ENCODE measurements at regions not wholly inside any gene's neighbourhood (a gene's known extent, or its start where the extent isn't known, plus 50 kb on each side); places are given as distances from the start of the nearest gene placed in this dataset.

DNA sequence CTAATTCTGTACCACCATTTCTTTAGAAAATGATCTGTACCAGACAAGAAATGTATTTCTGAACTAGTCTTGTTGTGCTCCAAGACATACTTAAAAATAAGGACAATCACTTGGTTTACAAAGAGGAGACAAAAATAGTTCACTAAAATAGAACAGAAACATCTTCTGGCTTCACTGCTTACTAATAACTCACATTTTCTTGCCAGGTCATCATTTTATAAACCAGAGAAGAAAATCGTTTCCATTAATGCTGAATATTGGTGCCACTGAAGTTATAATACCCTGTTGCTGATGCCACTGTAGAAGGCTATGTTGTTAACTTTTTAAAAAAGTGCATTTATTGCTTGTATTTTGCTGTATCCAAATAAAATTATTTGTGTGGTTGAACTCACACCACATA, 94.8 kb upstream of the ZNF236 start:
- TF ChIP-seq EZH2 (IDR thresholded peaks at IDR 0.05; ENCODE audit: insufficient read depth, poor library complexity, severe bottlenecking) = no peak
- TF ChIP-seq EZH2phosphoT487 (IDR thresholded peaks at IDR 0.05; ENCODE audit: insufficient read depth, low read depth) = no peak
- Histone ChIP-seq H3K27me3 (replicated peaks; ENCODE audit: insufficient read depth) (peaks cover 15% of the 10 kb centered on the region), H3K27ac (no peak overlapping the region), H3K4me1 (ENCODE audit: insufficient read depth) (no peaks in the 10 kb centered on the region), H3K4me2 (ENCODE audit: unreplicated experiment) (no peak overlapping the region), H3K9me3 (ENCODE audit: low read depth) (no peaks in the 10 kb centered on the region), H3K9ac (no peak overlapping the region), H3K4me3 (no peak overlapping the region), H3K79me2 (ENCODE audit: insufficient read depth) (no peaks in the 10 kb centered on the region), H4K20me1 (ENCODE audit: insufficient read depth) (no peaks in the 10 kb centered on the region), H2AFZ (no peak overlapping the region), H3K36me3 (ENCODE audit: low read depth) (no peaks in the 10 kb centered on the region), H3K9me2 (ENCODE audit: insufficient read depth) (no peaks in the 10 kb centered on the region), H3F3A (ENCODE audit: insufficient read depth) (no peaks in the 10 kb centered on the region)
- DNase-seq = no peak
- in situ Hi-C loops (cut with MboI) = no loop called here
- 0 to 4% methylated on average over 1 of the region's 1 CpG for WGBS, 2 experiments (ENCODE audit: low coverage in 1 of 2, low lambda C conversion rate in 2 of 2, missing lambda C conversion rate in 2 of 2)

DNA sequence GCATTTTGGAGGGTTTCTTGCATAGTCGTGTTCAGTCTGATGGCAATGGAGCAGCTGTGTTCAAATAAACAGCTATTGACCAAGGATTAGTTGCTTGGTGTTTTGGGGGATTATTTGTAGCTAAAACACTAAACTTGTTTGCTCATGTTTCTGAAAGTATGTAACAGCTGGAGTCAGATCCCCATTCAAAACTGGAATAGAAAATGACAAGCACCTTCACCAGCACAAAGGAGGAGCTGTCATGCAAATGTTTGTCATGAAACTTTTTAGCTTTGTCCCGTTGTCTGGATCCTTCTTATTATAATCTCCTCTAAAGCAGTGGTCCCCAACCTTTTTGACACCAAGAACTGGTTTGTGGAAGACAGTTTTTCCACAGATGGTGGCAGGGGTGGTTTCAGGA, 96.9 kb upstream of the ZNF236 start:
- Histone ChIP-seq H3K36me3 (ENCODE audit: low read depth) (no peaks in the 10 kb centered on the region), H3K4me1 (ENCODE audit: insufficient read depth) (no peaks in the 10 kb centered on the region), H3K9me3 (ENCODE audit: low read depth) (no peaks in the 10 kb centered on the region), H3K79me2 (ENCODE audit: insufficient read depth) (no peaks in the 10 kb centered on the region), H3K9me2 (ENCODE audit: insufficient read depth) (no peaks in the 10 kb centered on the region), H3K27me3 (replicated peaks; ENCODE audit: insufficient read depth) (peaks cover 5% of the 10 kb centered on the region; the same call in 1 of the 2 replicates), H2AFZ (no peak overlapping the region), H3K9ac (no peak overlapping the region), H3F3A (ENCODE audit: insufficient read depth) (no peaks in the 10 kb centered on the region), H3K4me3 (no peak overlapping the region), H3K4me2 (ENCODE audit: unreplicated experiment) (no peak overlapping the region), H3K27ac (no peak overlapping the region), H4K20me1 (ENCODE audit: insufficient read depth) (no peaks in the 10 kb centered on the region)
- DNase-seq = no peak
- in situ Hi-C loops (cut with MboI) = no loop called here
- 10 to 17% methylated on average over 2 of the region's 2 CpGs for WGBS, 2 experiments (ENCODE audit: low coverage in 1 of 2, low lambda C conversion rate in 2 of 2, missing lambda C conversion rate in 2 of 2)
- no peak for TF ChIP-seq EZH2 (IDR thresholded peaks at IDR 0.05; ENCODE audit: insufficient read depth, poor library complexity, severe bottlenecking)
- TF ChIP-seq EZH2phosphoT487 (IDR thresholded peaks at IDR 0.05; ENCODE audit: insufficient read depth, low read depth) = no peak

DNA sequence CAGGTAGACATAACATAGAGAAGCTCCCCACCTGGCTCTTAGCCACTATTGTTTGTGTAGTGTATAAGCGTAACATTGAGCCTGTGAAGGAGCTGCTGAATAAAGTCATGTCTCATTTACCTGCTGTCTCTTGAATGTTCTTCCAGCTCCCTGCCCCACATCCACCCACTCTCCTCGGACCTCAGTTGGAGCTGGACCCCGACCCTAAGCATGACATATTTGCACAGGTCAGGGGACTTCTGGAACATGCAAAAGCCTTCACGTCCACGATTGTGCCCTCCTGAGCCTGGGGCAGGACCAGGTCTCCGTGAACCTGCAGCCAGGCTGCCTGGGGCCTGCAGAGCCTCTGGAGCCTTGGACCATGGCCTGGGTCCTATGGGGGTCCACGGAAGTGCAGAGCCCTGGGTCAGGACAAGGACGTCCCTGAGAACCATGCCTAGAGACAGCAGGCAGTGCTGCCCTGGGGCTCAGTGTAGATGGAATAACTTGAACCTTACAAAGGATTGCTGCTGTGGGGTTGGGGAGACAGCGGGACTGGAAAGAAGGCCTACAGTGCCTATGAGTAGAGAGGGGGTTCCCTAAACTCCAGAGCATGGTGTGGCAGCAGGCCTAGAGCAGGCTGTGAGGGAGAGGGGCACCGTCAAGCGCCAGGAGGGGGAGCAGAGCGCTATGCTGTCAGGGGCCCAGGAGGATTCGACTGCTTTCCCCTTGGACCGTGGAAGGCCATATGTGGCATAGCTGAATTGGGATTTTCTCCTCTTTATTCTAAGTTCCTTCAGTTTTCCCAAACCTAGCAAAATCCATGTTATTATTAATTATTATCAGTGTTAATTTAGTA, 99.9 kb upstream of the ZNF236 start:
- H3K4me3 ChIP-seq = no peak overlapping the region
- no peak for TF ChIP-seq EZH2 (IDR thresholded peaks at IDR 0.05; ENCODE audit: insufficient read depth, poor library complexity, severe bottlenecking)
- no peak for TF ChIP-seq EZH2phosphoT487 (IDR thresholded peaks at IDR 0.05; ENCODE audit: insufficient read depth, low read depth)
- no peak overlapping the region for H3K4me2 ChIP-seq (ENCODE audit: unreplicated experiment)
- H3K79me2 ChIP-seq (ENCODE audit: insufficient read depth) = no peaks in the 10 kb centered on the region
- no peak overlapping the region for H2AFZ ChIP-seq
- no peaks in the 10 kb centered on the region for H3K36me3 ChIP-seq (ENCODE audit: low read depth)
- H3K27ac ChIP-seq = no peak overlapping the region
- DNase-seq = no peak
- no peaks in the 10 kb centered on the region; the same call in 1 of the 2 replicates for H3K27me3 ChIP-seq (replicated peaks; ENCODE audit: insufficient read depth)
- no peak overlapping the region for H3K9ac ChIP-seq
- in situ Hi-C loops (cut with MboI) = no loop called here
- 58 to 71% methylated on average over 14 of the region's 14 CpGs for WGBS, 2 experiments (ENCODE audit: low coverage in 1 of 2, low lambda C conversion rate in 2 of 2, missing lambda C conversion rate in 2 of 2)
- H3F3A ChIP-seq (ENCODE audit: insufficient read depth) = no peaks in the 10 kb centered on the region
- H3K9me2 ChIP-seq (ENCODE audit: insufficient read depth) = no peaks in the 10 kb centered on the region
- no peaks in the 10 kb centered on the region for H3K4me1 ChIP-seq (ENCODE audit: insufficient read depth)
- no peaks in the 10 kb centered on the region for H4K20me1 ChIP-seq (ENCODE audit: insufficient read depth)
- no peaks in the 10 kb centered on the region for H3K9me3 ChIP-seq (ENCODE audit: low read depth)

DNA sequence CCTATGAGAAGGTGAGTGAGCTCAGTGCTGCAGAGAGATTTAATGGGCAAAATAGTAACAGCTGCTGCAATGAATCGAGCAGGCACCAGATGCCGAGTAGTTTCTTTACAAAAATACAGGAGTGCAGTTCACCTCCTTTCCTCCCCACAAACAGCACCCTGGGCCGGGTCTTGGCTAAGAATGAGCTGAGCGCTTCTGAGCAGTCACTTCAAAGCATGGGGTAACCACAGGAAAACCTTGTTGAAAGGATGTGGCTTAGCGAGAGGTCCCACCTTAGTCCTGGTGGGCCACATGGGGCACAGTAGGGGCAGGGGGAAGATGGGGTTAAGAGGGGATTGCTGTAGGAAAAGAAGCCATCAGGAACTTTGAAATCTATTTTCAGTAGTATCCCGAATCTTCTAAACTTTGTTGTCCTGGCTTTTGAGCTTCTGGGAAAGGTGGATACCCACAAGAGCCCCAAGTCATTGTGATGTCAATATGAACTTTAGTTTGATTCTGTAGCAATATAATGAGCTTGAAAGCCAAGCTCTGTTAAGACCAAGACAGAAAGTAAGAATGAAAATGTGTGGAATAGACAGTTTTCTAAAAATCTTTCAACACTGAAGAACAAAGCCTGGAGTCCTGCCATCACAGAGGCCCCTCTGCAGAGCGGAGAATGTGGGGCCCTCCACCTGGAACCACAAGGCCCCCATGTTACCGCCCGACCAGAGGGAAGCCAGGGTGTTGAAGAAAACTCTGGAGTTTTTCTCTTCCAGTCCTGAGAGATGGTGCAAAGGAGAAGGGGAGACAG, 101.0 kb upstream of the ZNF236 start:
- H3K27me3 ChIP-seq (replicated peaks; ENCODE audit: insufficient read depth) = no peaks in the 10 kb centered on the region; the same call in 1 of the 2 replicates
- H3K27ac ChIP-seq = no peak overlapping the region
- TF ChIP-seq EZH2phosphoT487 (IDR thresholded peaks at IDR 0.05; ENCODE audit: insufficient read depth, low read depth) = no peak
- TF ChIP-seq EZH2 (IDR thresholded peaks at IDR 0.05; ENCODE audit: insufficient read depth, poor library complexity, severe bottlenecking) = no peak
- no peaks in the 10 kb centered on the region for H3K36me3 ChIP-seq (ENCODE audit: low read depth)
- no peaks in the 10 kb centered on the region for H4K20me1 ChIP-seq (ENCODE audit: insufficient read depth)
- H3K79me2 ChIP-seq (ENCODE audit: insufficient read depth) = no peaks in the 10 kb centered on the region
- H3F3A ChIP-seq (ENCODE audit: insufficient read depth) = no peaks in the 10 kb centered on the region
- H3K9me3 ChIP-seq (ENCODE audit: low read depth) = no peaks in the 10 kb centered on the region
- in situ Hi-C loops (cut with MboI) = no loop called here
- no peaks in the 10 kb centered on the region for H3K9me2 ChIP-seq (ENCODE audit: insufficient read depth)
- H3K4me1 ChIP-seq (ENCODE audit: insufficient read depth) = no peaks in the 10 kb centered on the region
- H3K9ac ChIP-seq = no peak overlapping the region
- WGBS, 2 experiments (ENCODE audit: low coverage in 1 of 2, low lambda C conversion rate in 2 of 2, missing lambda C conversion rate in 2 of 2) = 57 to 63% methylated on average over 9 of the region's 9 CpGs
- H3K4me3 ChIP-seq = no peak overlapping the region
- DNase-seq = no peak
- H2AFZ ChIP-seq = no peak overlapping the region
- no peak overlapping the region for H3K4me2 ChIP-seq (ENCODE audit: unreplicated experiment)
